Panc1 (cell line): ENCODE measurements at regions not wholly inside any gene's neighbourhood (a gene's known extent, or its start where the extent isn't known, plus 50 kb on each side); places are given as distances from the start of the nearest gene placed in this dataset.

Source experiments
- ATAC-seq: fragments of 200-7000 bp; cut with Tn5 transposase; 2 replicates; pipeline ENCODE4 v1.9.1; 2020; ENCODE audit warnings: mild to moderate bottlenecking, moderate library complexity
- BruUV-seq: library from RNA; stranded (reverse); fragments of 400-500 nt; replicated peaks from 2 replicates; lab custom pipeline; 2021; lab: Mats Ljungman, UMichigan
- CTCF ChIA-PET: fragments of 300-600 bp; sonication (Branson Sonifier 250); formaldehyde crosslinking; loops from one replicate; lab custom pipeline; 2022; ENCODE audit warnings: antibody characterized with exemption; lab: Charles Lee
- POLR2A ChIA-PET: fragments of 300-600 bp; sonication (Branson Sonifier 250); formaldehyde crosslinking; loops from one replicate; lab custom pipeline; 2022; ENCODE audit warnings: antibody characterized with exemption; lab: Charles Lee
- DNase-seq: peaks from one replicate; pipeline ENCODE4 v3.0.0-alpha.2; 2010; ENCODE audit warnings: low read depth, low spot score
- H3K27ac ChIP-seq: 2 replicates; pipeline ENCODE4 v1.5.1; 2011; ENCODE audit warnings: mild to moderate bottlenecking, low read length, inconsistent platforms
- H3K27me3 ChIP-seq: fragments of 200-500 bp; sonication (Bioruptor generic); 2 replicates; pipeline ENCODE4 v1.6.0; 2014; ENCODE audit warnings: low read length, inconsistent platforms; ENCODE audit not compliant: control insufficient read depth, insufficient read depth
- H3K36me3 ChIP-seq: fragments of 200-500 bp; sonication (Bioruptor generic); 2 replicates; pipeline ENCODE4 v1.5.1; 2014; ENCODE audit warnings: inconsistent platforms, mild to moderate bottlenecking, low read length, moderate library complexity; ENCODE audit not compliant: control insufficient read depth, insufficient read depth
- H3K4me1 ChIP-seq: 2 replicates; pipeline ENCODE4 v1.5.1; 2011; ENCODE audit warnings: inconsistent platforms, mild to moderate bottlenecking, low read length, moderate library complexity; ENCODE audit not compliant: control insufficient read depth, insufficient read depth
- H3K4me3 ChIP-seq, 2 experiments: 2 replicates each; pipeline ENCODE4 v1.5.1; 2011 to 2012; ENCODE audit warnings: low read depth in 2 of 2, low read length in 2 of 2, mild to moderate bottlenecking in 2 of 2, inconsistent platforms in 1 of 2, moderate library complexity in 1 of 2
- H3K9me3 ChIP-seq: fragments of 200-500 bp; sonication (Bioruptor generic); 2 replicates; pipeline ENCODE4 v1.5.1; 2014; ENCODE audit warnings: low read depth, mild to moderate bottlenecking, inconsistent platforms, low read length, moderate library complexity; ENCODE audit not compliant: control insufficient read depth, insufficient read depth
- POLR2AphosphoS5 ChIP-seq: IDR thresholded peaks from 2 replicates; pipeline ENCODE4 v1.6.1; 2012; ENCODE audit warnings: mild to moderate bottlenecking, low read depth, low read length, moderate library complexity
- SIN3A ChIP-seq: IDR thresholded peaks from 2 replicates; pipeline ENCODE4 v1.6.1; 2012; ENCODE audit warnings: low read depth, mild to moderate bottlenecking, low read length, moderate library complexity, borderline replicate concordance; ENCODE audit not compliant: insufficient read depth
- TCF7L2 ChIP-seq: IDR thresholded peaks from 2 replicates; pipeline ENCODE4 v1.6.1; 2011; ENCODE audit warnings: mild to moderate bottlenecking, low read depth, low read length, inconsistent platforms
- in situ Hi-C: cut with HindIII; loops from 2 replicates; pipeline ENCODE4 v1.10.0; 2016; ENCODE audit warnings: low sequenced_read_pairs, low pct_unique_long_range_greater_than_20kb
- intact Hi-C: fragments of 100-400 bp; cut with micrococcal nuclease; formaldehyde crosslinking; loops from one replicate; pipeline ENCODE4 v1.10.0; 2022; ENCODE audit not compliant: unreplicated experiment
- TF ChIP-seq, protein P1 (sequence below): fragments of 450-650 bp; IDR thresholded peaks from 2 replicates; pipeline ENCODE4 v1.5.1; 2017; ENCODE audit warnings: mild to moderate bottlenecking
- TF ChIP-seq, protein P2 (sequence below), 2 experiments: IDR thresholded peaks; 2 replicates each; pipeline ENCODE4 v1.6.1; 2011 to 2012; ENCODE audit warnings: low read depth in 2 of 2, control low read depth in 1 of 2, low read length in 1 of 2, mild to moderate bottlenecking in 1 of 2, moderate library complexity in 1 of 2; ENCODE audit not compliant: insufficient read depth in 1 of 2

DNA sequence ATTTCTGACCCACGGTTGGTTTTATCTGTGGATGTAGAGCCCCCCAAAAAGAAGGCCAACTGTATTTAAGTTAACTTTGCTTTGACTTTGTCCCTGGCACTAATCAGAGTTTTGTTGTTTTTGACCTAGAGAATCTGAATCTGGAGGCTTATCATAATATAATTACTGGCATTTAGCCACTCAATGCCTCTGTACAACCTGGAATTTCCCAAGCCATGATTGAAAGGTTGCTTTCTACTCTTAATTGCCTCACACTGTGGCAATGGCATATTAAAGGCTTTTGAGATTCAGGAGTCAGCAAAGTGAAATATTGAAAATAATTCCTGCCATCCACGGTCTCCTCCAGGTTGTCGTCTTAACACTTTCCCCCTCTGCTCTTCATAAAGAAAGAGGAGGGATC is 205.2 kb upstream of the GHITM start:
- Histone ChIP-seq H3K27me3 (no peaks in the 10 kb centered on the region), H3K4me1 (no peaks in the 10 kb centered on the region), H3K4me3 (no peak overlapping the region), H3K36me3 (no peaks in the 10 kb centered on the region), H3K9me3 (no peaks in the 10 kb centered on the region), H3K27ac (no peak overlapping the region)
- in situ Hi-C loops: no loop called here
- DNase-seq: no peak
- BruUV-seq: no TSS peak
- ATAC-seq: no peak
- intact Hi-C loops: no loop called here
- ChIA-PET CTCF (no interaction called here), POLR2A (no interaction called here)
- TF ChIP-seq POLR2AphosphoS5: no peak
- TF ChIP-seq TCF7L2: no peak

DNA sequence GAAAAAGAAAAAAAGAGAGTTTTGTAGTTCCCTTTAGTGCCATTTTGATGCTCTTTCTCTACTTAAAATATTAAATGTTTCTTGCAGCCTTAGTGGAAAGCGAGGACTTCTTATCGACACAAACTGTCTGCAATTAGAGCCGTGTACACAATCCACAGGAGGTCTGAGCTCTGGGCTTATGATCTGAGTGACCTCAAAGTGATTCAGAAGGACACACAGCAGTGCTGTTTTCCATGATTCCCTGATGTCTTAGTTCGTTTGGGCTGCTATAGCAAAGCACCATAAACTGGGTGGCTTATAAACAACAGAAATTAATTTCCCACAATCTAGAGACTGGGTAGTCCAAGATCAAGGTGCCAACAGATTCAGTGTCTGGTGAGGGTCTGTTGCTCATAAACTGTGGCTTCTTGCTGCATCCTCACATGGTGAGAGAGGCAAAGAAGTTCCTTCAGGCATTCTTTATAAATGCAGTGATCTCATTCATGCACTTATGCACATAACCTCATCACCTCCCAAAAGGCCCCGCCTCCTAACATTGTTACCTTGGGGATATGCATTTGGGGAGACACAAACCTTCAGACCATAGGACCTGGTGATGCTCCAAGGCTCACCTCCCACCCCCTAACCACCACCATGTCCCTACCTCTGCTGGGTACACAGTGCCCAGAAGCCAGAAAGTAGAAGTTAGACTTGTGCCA is 204.5 kb upstream of the GHITM start:
- Histone ChIP-seq H3K27ac (no peak overlapping the region), H3K9me3 (no peaks in the 10 kb centered on the region), H3K4me3 (no peak overlapping the region), H3K27me3 (no peaks in the 10 kb centered on the region), H3K4me1 (no peaks in the 10 kb centered on the region), H3K36me3 (no peaks in the 10 kb centered on the region)
- in situ Hi-C loops: no loop called here
- ATAC-seq: no peak
- DNase-seq: no peak
- BruUV-seq: no TSS peak
- ChIA-PET CTCF (no interaction called here), POLR2A (no interaction called here)
- intact Hi-C loops: no loop called here
- TF ChIP-seq, protein P1, sequence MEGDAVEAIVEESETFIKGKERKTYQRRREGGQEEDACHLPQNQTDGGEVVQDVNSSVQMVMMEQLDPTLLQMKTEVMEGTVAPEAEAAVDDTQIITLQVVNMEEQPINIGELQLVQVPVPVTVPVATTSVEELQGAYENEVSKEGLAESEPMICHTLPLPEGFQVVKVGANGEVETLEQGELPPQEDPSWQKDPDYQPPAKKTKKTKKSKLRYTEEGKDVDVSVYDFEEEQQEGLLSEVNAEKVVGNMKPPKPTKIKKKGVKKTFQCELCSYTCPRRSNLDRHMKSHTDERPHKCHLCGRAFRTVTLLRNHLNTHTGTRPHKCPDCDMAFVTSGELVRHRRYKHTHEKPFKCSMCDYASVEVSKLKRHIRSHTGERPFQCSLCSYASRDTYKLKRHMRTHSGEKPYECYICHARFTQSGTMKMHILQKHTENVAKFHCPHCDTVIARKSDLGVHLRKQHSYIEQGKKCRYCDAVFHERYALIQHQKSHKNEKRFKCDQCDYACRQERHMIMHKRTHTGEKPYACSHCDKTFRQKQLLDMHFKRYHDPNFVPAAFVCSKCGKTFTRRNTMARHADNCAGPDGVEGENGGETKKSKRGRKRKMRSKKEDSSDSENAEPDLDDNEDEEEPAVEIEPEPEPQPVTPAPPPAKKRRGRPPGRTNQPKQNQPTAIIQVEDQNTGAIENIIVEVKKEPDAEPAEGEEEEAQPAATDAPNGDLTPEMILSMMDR: no peak
- TF ChIP-seq SIN3A: no peak
- no peak for TF ChIP-seq TCF7L2
- TF ChIP-seq POLR2AphosphoS5: no peak
- TF ChIP-seq, protein P2, sequence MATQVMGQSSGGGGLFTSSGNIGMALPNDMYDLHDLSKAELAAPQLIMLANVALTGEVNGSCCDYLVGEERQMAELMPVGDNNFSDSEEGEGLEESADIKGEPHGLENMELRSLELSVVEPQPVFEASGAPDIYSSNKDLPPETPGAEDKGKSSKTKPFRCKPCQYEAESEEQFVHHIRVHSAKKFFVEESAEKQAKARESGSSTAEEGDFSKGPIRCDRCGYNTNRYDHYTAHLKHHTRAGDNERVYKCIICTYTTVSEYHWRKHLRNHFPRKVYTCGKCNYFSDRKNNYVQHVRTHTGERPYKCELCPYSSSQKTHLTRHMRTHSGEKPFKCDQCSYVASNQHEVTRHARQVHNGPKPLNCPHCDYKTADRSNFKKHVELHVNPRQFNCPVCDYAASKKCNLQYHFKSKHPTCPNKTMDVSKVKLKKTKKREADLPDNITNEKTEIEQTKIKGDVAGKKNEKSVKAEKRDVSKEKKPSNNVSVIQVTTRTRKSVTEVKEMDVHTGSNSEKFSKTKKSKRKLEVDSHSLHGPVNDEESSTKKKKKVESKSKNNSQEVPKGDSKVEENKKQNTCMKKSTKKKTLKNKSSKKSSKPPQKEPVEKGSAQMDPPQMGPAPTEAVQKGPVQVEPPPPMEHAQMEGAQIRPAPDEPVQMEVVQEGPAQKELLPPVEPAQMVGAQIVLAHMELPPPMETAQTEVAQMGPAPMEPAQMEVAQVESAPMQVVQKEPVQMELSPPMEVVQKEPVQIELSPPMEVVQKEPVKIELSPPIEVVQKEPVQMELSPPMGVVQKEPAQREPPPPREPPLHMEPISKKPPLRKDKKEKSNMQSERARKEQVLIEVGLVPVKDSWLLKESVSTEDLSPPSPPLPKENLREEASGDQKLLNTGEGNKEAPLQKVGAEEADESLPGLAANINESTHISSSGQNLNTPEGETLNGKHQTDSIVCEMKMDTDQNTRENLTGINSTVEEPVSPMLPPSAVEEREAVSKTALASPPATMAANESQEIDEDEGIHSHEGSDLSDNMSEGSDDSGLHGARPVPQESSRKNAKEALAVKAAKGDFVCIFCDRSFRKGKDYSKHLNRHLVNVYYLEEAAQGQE (IDR thresholded peaks at IDR 0.05; ENCODE audit: insufficient read depth in 1 of 2, low read depth in 2 of 2, low read length in 1 of 2): no peak

DNA sequence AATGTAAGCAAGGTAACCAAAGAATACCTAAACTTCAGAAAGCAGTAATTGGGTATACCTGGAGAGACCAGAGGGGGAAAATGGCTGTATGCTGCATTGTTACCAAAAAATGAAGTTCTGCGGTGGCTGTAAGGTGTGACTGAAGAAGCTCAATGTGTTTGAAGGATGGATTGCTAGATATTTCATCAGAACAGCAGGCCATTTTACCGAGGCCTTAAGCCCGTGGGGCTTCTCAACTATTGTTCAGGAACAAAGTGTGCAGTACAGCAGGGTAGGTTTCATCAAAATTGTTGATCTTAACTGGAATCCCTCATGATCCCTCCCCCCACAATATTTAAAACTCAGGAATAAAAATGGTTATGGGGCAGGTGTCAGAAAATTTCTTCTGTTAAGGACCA is 204.0 kb upstream of the GHITM start:
- TF ChIP-seq POLR2AphosphoS5: no peak
- TF ChIP-seq TCF7L2: no peak
- TF ChIP-seq SIN3A: no peak
- TF ChIP-seq, protein P2 (IDR thresholded peaks at IDR 0.05; ENCODE audit: insufficient read depth in 1 of 2, low read depth in 2 of 2, low read length in 1 of 2): no peak
- TF ChIP-seq, protein P1: no peak
- CTCF ChIA-PET: no interaction called here
- BruUV-seq: no TSS peak

More for the DNA sequence above, 204.0 kb upstream of the GHITM start:
- in situ Hi-C loops: no loop called here
- intact Hi-C loops: no loop called here
- H3K27ac ChIP-seq: no peak overlapping the region
- H3K9me3 ChIP-seq: no peaks in the 10 kb centered on the region
- ATAC-seq (no peak), DNase-seq (no peak)
- no peak overlapping the region for H3K4me3 ChIP-seq
- H3K27me3 ChIP-seq: no peaks in the 10 kb centered on the region
- H3K36me3 ChIP-seq: no peaks in the 10 kb centered on the region
- no peaks in the 10 kb centered on the region for H3K4me1 ChIP-seq
- POLR2A ChIA-PET: no interaction called here
